ENCODE measurements at regions not wholly inside any gene's neighbourhood (a gene's known extent, or its start where the extent isn't known, plus 50 kb on each side); places are given as distances from the start of the nearest gene placed in this dataset.
A peak's percentile ranks its signal among the peaks of the same experiment; 100 is the strongest.

GRCh38 chr7:52269669-52270068 is 765.8 kb upstream of the POM121L12 start:
- Histone ChIP-seq H4K20me1 (ENCODE audit: insufficient read depth, low read length) (no peaks in the 10 kb centered on the region), H3F3A (ENCODE audit: insufficient read depth, low read length) (no peaks in the 10 kb centered on the region), H3K4me3 (ENCODE audit: low read depth, low read length, poor library complexity, severe bottlenecking) (no peak overlapping the region), H3K27me3 (ENCODE audit: insufficient read depth, low read length) (no peaks in the 10 kb centered on the region), H3K9ac (ENCODE audit: low read length) (no peak overlapping the region; the same call in 1 of the 2 replicates), H3K36me3 (ENCODE audit: insufficient read depth, low read length) (no peaks in the 10 kb centered on the region), H3K4me1 (ENCODE audit: insufficient read depth, low read length, severe bottlenecking) (peaks cover 42% of the 10 kb centered on the region), H3K4me2 (ENCODE audit: low read length) (no peak overlapping the region), H3K79me2 (ENCODE audit: insufficient read depth, low read length) (no peaks in the 10 kb centered on the region), H2AFZ (ENCODE audit: low read length) (peak overlapping the region; percentile 60; the same call in 1 of the 2 replicates), H3K27ac (ENCODE audit: low read depth, low read length, poor library complexity, severe bottlenecking) (peak overlapping the region; percentile 9), H3K9me2 (ENCODE audit: low read depth, low read length) (no peaks in the 10 kb centered on the region), H3K9me3 (ENCODE audit: low read length) (0 out of 2 replicates have a peak, but pooled peaks cover 3% of the 10 kb centered on the region)
- no peak for TF ChIP-seq EZH2 (IDR thresholded peaks at IDR 0.05; ENCODE audit: borderline replicate concordance, low read length)
- no peak for TF ChIP-seq CTCF (IDR thresholded peaks at IDR 0.05; ENCODE audit: low read length)

GRCh38 chr7:52261057-52261456 is 774.4 kb upstream of the POM121L12 start:
- Histone ChIP-seq H3K9me2 (ENCODE audit: low read depth, low read length) (no peaks in the 10 kb centered on the region), H3K4me2 (ENCODE audit: low read length) (no peak overlapping the region), H3K27ac (ENCODE audit: low read depth, low read length, poor library complexity, severe bottlenecking) (no peak overlapping the region), H3K4me1 (ENCODE audit: insufficient read depth, low read length, severe bottlenecking) (peaks cover 7% of the 10 kb centered on the region), H3F3A (ENCODE audit: insufficient read depth, low read length) (no peaks in the 10 kb centered on the region), H3K79me2 (ENCODE audit: insufficient read depth, low read length) (no peaks in the 10 kb centered on the region), H3K27me3 (ENCODE audit: insufficient read depth, low read length) (no peaks in the 10 kb centered on the region), H4K20me1 (ENCODE audit: insufficient read depth, low read length) (no peaks in the 10 kb centered on the region), H3K9me3 (ENCODE audit: low read length) (0 out of 2 replicates have a peak, but pooled peaks cover 9% of the 10 kb centered on the region), H3K36me3 (ENCODE audit: insufficient read depth, low read length) (no peaks in the 10 kb centered on the region), H3K4me3 (ENCODE audit: low read depth, low read length, poor library complexity, severe bottlenecking) (no peak overlapping the region), H2AFZ (ENCODE audit: low read length) (no peak overlapping the region), H3K9ac (ENCODE audit: low read length) (no peak overlapping the region)
- TF ChIP-seq CTCF (IDR thresholded peaks at IDR 0.05; ENCODE audit: low read length) = no peak
- TF ChIP-seq EZH2 (IDR thresholded peaks at IDR 0.05; ENCODE audit: borderline replicate concordance, low read length) = no peak

GRCh38 chr7:52260046-52260665 is 775.3 kb upstream of the POM121L12 start:
- Histone ChIP-seq H3K4me3 (ENCODE audit: low read depth, low read length, poor library complexity, severe bottlenecking) (no peak overlapping the region), H3K9me3 (ENCODE audit: low read length) (0 out of 2 replicates have a peak, but pooled peaks cover 5% of the 10 kb centered on the region), H3K9me2 (ENCODE audit: low read depth, low read length) (no peaks in the 10 kb centered on the region), H3K9ac (ENCODE audit: low read length) (no peak overlapping the region), H3K36me3 (ENCODE audit: insufficient read depth, low read length) (no peaks in the 10 kb centered on the region), H3K4me1 (ENCODE audit: insufficient read depth, low read length, severe bottlenecking) (peaks cover 11% of the 10 kb centered on the region), H2AFZ (ENCODE audit: low read length) (peak overlapping the region; percentile 36), H4K20me1 (ENCODE audit: insufficient read depth, low read length) (no peaks in the 10 kb centered on the region), H3K27me3 (ENCODE audit: insufficient read depth, low read length) (no peaks in the 10 kb centered on the region), H3K27ac (ENCODE audit: low read depth, low read length, poor library complexity, severe bottlenecking) (no peak overlapping the region), H3K4me2 (ENCODE audit: low read length) (no peak overlapping the region), H3K79me2 (ENCODE audit: insufficient read depth, low read length) (no peaks in the 10 kb centered on the region), H3F3A (ENCODE audit: insufficient read depth, low read length) (no peaks in the 10 kb centered on the region)
- peak; percentile 79 for TF ChIP-seq CTCF (IDR thresholded peaks at IDR 0.05; ENCODE audit: low read length)
- no peak for TF ChIP-seq EZH2 (IDR thresholded peaks at IDR 0.05; ENCODE audit: borderline replicate concordance, low read length)

All from OCI-LY1 (cell line).